Karpas-422 (cell line): ENCODE measurements at regions not wholly inside any gene's neighbourhood (a gene's known extent, or its start where the extent isn't known, plus 50 kb on each side); places are given as distances from the start of the nearest gene placed in this dataset.

ENCODE experiments used
- DNase-seq: peaks from one replicate; pipeline ENCODE4 v3.0.0-alpha.2; 2015
- H2AFZ ChIP-seq: fragments of 200-600 bp; sonication (generic); 2 replicates; pipeline ENCODE4 v1.6.1; 2014; ENCODE audit warnings: antibody characterized with exemption, low read length, mixed read lengths
- H3K27ac ChIP-seq: fragments of 200-600 bp; sonication (generic); 2 replicates; pipeline ENCODE4 v1.5.1; 2014; ENCODE audit warnings: mild to moderate bottlenecking, low read length, moderate library complexity
- H3K27me3 ChIP-seq: fragments of 200-600 bp; sonication (generic); 2 replicates; pipeline ENCODE4 v1.6.1; 2014; ENCODE audit warnings: low read length, mixed read lengths
- H3K36me3 ChIP-seq: fragments of 200-600 bp; sonication (generic); 2 replicates; pipeline ENCODE4 v1.6.1; 2014; ENCODE audit warnings: low read length, mixed read lengths; ENCODE audit not compliant: insufficient read depth
- H3K4me1 ChIP-seq: fragments of 200-600 bp; sonication (generic); 2 replicates; pipeline ENCODE4 v1.6.1; 2014; ENCODE audit warnings: mild to moderate bottlenecking, low read length, mixed read lengths
- H3K4me2 ChIP-seq: fragments of 200-600 bp; sonication (generic); 2 replicates; pipeline ENCODE4 v1.6.1; 2014; ENCODE audit warnings: low read length, low read depth, mild to moderate bottlenecking; ENCODE audit not compliant: poor library complexity, severe bottlenecking
- H3K4me3 ChIP-seq: fragments of 200-600 bp; sonication (generic); 2 replicates; pipeline ENCODE4 v1.5.1; 2014; ENCODE audit warnings: mild to moderate bottlenecking, antibody characterized with exemption, low read length, mixed read lengths
- H3K79me2 ChIP-seq: fragments of 200-600 bp; sonication (generic); 2 replicates; pipeline ENCODE4 v1.6.1; 2014; ENCODE audit warnings: mild to moderate bottlenecking, low read length, mixed read lengths
- H3K9ac ChIP-seq: fragments of 200-600 bp; sonication (generic); 2 replicates; pipeline ENCODE4 v1.6.0; 2014; ENCODE audit warnings: low read length
- H3K9me2 ChIP-seq: fragments of 200-600 bp; sonication (generic), shearing (Covaris generic); replicated peaks from 2 replicates; pipeline ENCODE4 v1.6.0; 2014; ENCODE audit warnings: mild to moderate bottlenecking, low read length, moderate library complexity; ENCODE audit not compliant: insufficient read depth
- H3K9me3 ChIP-seq: fragments of 300-700, 200-600 bp; sonication (generic); 2 replicates; pipeline ENCODE4 v1.6.1; 2014; ENCODE audit warnings: low read length, mixed read lengths
- H4K20me1 ChIP-seq: fragments of 200-600 bp; sonication (generic); 2 replicates; pipeline ENCODE4 v1.6.1; 2014; ENCODE audit warnings: mild to moderate bottlenecking, antibody characterized with exemption, low read length, low read depth; ENCODE audit not compliant: insufficient read depth

- Histone ChIP-seq H3K9me3 (no peaks in the 10 kb centered on the region), H2AFZ (no peak overlapping the region), H3K36me3 (no peaks in the 10 kb centered on the region), H3K79me2 (no peaks in the 10 kb centered on the region), H3K27me3 (no peaks in the 10 kb centered on the region), H3K4me1 (no peaks in the 10 kb centered on the region), H4K20me1 (no peaks in the 10 kb centered on the region), H3K27ac (no peak overlapping the region), H3K9ac (no peak overlapping the region), H3K9me2 (no peaks in the 10 kb centered on the region), H3K4me3 (no peak overlapping the region), H3K4me2 (no peak overlapping the region)
- DNase-seq, result no peak
Measured at GRCh38 chr5:68582284-68582683, 366.7 kb downstream of the PIK3R1 start.

DNA sequence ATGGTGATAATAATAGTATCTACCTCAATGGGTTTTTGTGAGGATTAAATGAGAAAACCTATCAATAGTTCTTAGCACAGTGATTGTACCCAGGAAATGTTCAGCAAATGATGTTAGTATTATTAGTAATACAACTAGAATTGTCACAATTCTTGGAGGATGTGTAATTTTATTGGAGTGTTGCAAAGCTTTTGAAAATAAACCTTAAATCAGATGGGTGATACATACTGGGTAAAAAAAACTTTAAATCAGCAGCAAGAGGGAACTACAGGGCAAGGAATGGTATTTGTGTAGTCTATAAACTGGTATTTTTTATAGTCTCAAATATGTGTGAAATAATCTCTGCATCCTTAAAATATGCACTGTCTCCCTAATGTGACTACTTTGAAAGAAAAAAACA lies 371.6 kb downstream of the PIK3R1 start:
- H3K4me2 ChIP-seq, result no peak overlapping the region
- no peak for DNase-seq
- H3K4me3 ChIP-seq, result no peak overlapping the region
- H3K27ac ChIP-seq, result no peak overlapping the region
- H3K9me2 ChIP-seq, result no peaks in the 10 kb centered on the region
- no peaks in the 10 kb centered on the region for H4K20me1 ChIP-seq
- H3K4me1 ChIP-seq, result no peaks in the 10 kb centered on the region
- no peaks in the 10 kb centered on the region for H3K9me3 ChIP-seq
- no peak overlapping the region for H3K9ac ChIP-seq
- H3K36me3 ChIP-seq, result no peaks in the 10 kb centered on the region
- H3K79me2 ChIP-seq, result no peaks in the 10 kb centered on the region
- no peaks in the 10 kb centered on the region for H3K27me3 ChIP-seq
- no peak overlapping the region for H2AFZ ChIP-seq

GRCh38 chr5:68591850-68592249 lies 376.3 kb downstream of the PIK3R1 start:
- H3K4me1 ChIP-seq, result no peaks in the 10 kb centered on the region
- H3K9me2 ChIP-seq, result no peaks in the 10 kb centered on the region
- H3K27ac ChIP-seq, result no peak overlapping the region
- H3K4me3 ChIP-seq, result no peak overlapping the region
- H3K9ac ChIP-seq, result no peak overlapping the region
- H3K36me3 ChIP-seq, result no peaks in the 10 kb centered on the region
- H2AFZ ChIP-seq, result no peak overlapping the region
- H4K20me1 ChIP-seq, result no peaks in the 10 kb centered on the region
- no peak for DNase-seq
- no peaks in the 10 kb centered on the region for H3K79me2 ChIP-seq
- no peaks in the 10 kb centered on the region for H3K27me3 ChIP-seq
- H3K9me3 ChIP-seq, result no peaks in the 10 kb centered on the region
- no peak overlapping the region for H3K4me2 ChIP-seq

- Histone ChIP-seq H3K4me2 (no peak overlapping the region), H3K9me2 (no peaks in the 10 kb centered on the region), H2AFZ (no peak overlapping the region), H3K9ac (no peak overlapping the region), H3K4me1 (no peaks in the 10 kb centered on the region), H4K20me1 (no peaks in the 10 kb centered on the region), H3K27me3 (no peaks in the 10 kb centered on the region), H3K79me2 (no peaks in the 10 kb centered on the region), H3K27ac (no peak overlapping the region), H3K4me3 (no peak overlapping the region), H3K36me3 (no peaks in the 10 kb centered on the region), H3K9me3 (no peaks in the 10 kb centered on the region)
- no peak for DNase-seq
Measured at GRCh38 chr5:68592351-68592750, 376.8 kb downstream of the PIK3R1 start.

DNA sequence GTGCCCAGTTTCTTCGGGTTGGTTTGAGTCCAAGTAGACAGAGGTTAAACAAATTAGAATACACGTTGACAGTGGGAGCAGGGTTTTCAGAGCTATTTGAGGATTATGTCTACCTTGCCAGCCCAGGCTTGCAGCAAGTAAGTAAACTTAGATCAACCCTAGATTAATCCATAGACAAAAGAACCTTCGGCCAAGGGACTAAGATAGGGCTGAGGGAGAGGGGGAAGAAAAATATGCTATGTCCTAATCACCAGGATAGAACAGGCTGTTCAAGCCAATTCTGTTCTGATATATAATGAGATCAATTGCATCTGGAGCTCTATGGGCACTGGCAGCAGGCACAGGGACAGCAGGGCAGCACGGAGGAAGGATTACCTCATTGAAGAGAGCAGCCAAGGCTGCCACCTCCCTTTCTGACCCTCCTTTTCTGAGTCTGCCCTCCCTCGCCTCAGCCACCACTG lies 377.7 kb downstream of the PIK3R1 start:
- no peaks in the 10 kb centered on the region for H3K4me1 ChIP-seq
- H3K9ac ChIP-seq, result no peak overlapping the region
- no peak overlapping the region for H3K27ac ChIP-seq
- DNase-seq, result no peak
- no peaks in the 10 kb centered on the region for H3K27me3 ChIP-seq
- H3K4me2 ChIP-seq, result no peak overlapping the region
- H3K79me2 ChIP-seq, result no peaks in the 10 kb centered on the region
- no peak overlapping the region for H3K4me3 ChIP-seq
- H2AFZ ChIP-seq, result no peak overlapping the region
- H3K9me2 ChIP-seq, result no peaks in the 10 kb centered on the region
- H3K36me3 ChIP-seq, result no peaks in the 10 kb centered on the region
- no peaks in the 10 kb centered on the region for H4K20me1 ChIP-seq
- no peaks in the 10 kb centered on the region for H3K9me3 ChIP-seq

GRCh38 chr5:68612972-68613371 lies 397.4 kb downstream of the PIK3R1 start:
- H3K4me2 ChIP-seq, result no peak overlapping the region
- no peaks in the 10 kb centered on the region for H3K36me3 ChIP-seq
- no peak overlapping the region for H3K27ac ChIP-seq
- H3K9me2 ChIP-seq, result no peaks in the 10 kb centered on the region
- H2AFZ ChIP-seq, result no peak overlapping the region
- no peak for DNase-seq
- no peaks in the 10 kb centered on the region for H3K27me3 ChIP-seq
- no peaks in the 10 kb centered on the region for H3K4me1 ChIP-seq
- no peak overlapping the region for H3K4me3 ChIP-seq
- no peaks in the 10 kb centered on the region for H3K79me2 ChIP-seq
- H4K20me1 ChIP-seq, result no peaks in the 10 kb centered on the region
- H3K9ac ChIP-seq, result no peak overlapping the region
- peaks cover 21% of the 10 kb centered on the region for H3K9me3 ChIP-seq

- DNase-seq, result no peak
- H3K27ac ChIP-seq, result no peak overlapping the region
- H3K4me3 ChIP-seq, result no peak overlapping the region
- H3K9me3 ChIP-seq, result peaks cover 5% of the 10 kb centered on the region; the same call in 1 of the 2 replicates
- no peaks in the 10 kb centered on the region for H4K20me1 ChIP-seq
- H3K9me2 ChIP-seq, result no peaks in the 10 kb centered on the region
- no peaks in the 10 kb centered on the region for H3K36me3 ChIP-seq
- no peak overlapping the region for H3K9ac ChIP-seq
- no peak overlapping the region for H2AFZ ChIP-seq
- H3K79me2 ChIP-seq, result no peaks in the 10 kb centered on the region
- no peak overlapping the region for H3K4me2 ChIP-seq
- no peaks in the 10 kb centered on the region for H3K27me3 ChIP-seq
- H3K4me1 ChIP-seq, result no peaks in the 10 kb centered on the region
Measured at GRCh38 chr5:68618501-68618900, 402.9 kb downstream of the PIK3R1 start.

DNA sequence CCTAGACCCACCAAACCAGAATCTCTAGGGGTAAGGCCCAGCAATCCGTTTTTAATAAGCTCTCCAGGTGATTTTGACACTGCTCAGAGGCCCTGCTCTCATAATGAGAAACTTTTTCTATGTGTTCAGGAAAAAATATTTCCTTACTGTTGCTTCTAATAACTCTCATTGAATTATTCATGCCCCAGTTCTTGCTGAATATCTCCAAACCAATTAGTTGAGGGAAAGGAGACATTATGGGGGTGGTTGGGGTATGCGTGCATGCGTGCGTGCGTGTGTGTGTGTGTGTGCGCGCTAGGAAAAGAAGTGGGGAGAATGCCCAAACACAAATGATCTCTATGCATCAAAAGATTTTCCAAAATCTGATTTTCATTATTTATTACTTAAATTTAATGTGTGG lies 411.4 kb downstream of the PIK3R1 start:
- H2AFZ ChIP-seq, result no peak overlapping the region
- H3K9ac ChIP-seq, result no peak overlapping the region
- no peak for DNase-seq
- no peaks in the 10 kb centered on the region for H4K20me1 ChIP-seq
- H3K4me1 ChIP-seq, result no peaks in the 10 kb centered on the region
- H3K27me3 ChIP-seq, result no peaks in the 10 kb centered on the region
- H3K9me3 ChIP-seq, result no peaks in the 10 kb centered on the region
- H3K36me3 ChIP-seq, result no peaks in the 10 kb centered on the region
- no peaks in the 10 kb centered on the region for H3K79me2 ChIP-seq
- no peak overlapping the region for H3K27ac ChIP-seq
- H3K4me2 ChIP-seq, result no peak overlapping the region
- no peaks in the 10 kb centered on the region for H3K9me2 ChIP-seq
- no peak overlapping the region for H3K4me3 ChIP-seq
